Fibroblast of the aortic adventitia (primary cell): ENCODE measurements at regions not wholly inside any gene's neighbourhood (a gene's known extent, or its start where the extent isn't known, plus 50 kb on each side); places are given as distances from the start of the nearest gene placed in this dataset.

Source experiments
- DNase-seq: peaks from one replicate; pipeline ENCODE4 v3.0.0-alpha.2; 2010; ENCODE audit warnings: low read depth
- H3K4me3 ChIP-seq: 2 replicates; pipeline ENCODE4 v1.5.1; 2011; ENCODE audit warnings: low read depth, mild to moderate bottlenecking, control low read depth, low read length, moderate library complexity
- TF ChIP-seq, protein P1 (sequence below): IDR thresholded peaks from 2 replicates; pipeline ENCODE4 v1.5.1; 2011; ENCODE audit warnings: mild to moderate bottlenecking, low read length, control low read depth, inconsistent platforms; ENCODE audit not compliant: insufficient read depth

DNA sequence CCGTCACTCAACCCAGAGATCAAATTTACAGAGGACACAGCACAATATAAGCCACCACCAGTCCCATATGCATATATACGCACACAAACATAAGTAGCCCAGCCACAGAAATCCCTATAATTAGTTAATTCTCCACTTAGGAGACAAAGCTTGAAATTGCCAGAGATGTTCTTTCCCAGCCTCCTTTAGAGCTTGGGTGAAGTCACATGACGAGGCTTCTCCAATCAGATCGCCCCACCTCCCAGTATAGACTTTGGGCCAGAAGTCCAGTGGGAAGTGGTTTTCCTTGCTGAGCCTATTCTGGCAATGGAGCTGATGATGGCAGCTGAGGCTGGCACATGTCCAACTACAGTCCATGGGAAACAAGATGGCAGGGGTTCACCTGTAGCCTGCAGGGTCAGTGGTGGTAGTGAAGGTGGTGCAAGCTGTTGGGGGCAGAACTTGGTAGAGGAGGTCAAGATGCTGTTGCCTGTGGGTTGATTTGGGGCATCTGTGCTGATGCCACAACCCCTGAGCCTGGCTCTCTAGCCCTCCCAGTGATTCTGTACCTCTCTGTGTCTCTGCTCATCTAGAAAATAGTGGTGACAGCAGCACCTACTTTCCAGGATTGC is 535.9 kb downstream of the MATN1 start:
- H3K4me3 ChIP-seq, result no peak overlapping the region
- DNase-seq, result no peak
- TF ChIP-seq, protein P1, sequence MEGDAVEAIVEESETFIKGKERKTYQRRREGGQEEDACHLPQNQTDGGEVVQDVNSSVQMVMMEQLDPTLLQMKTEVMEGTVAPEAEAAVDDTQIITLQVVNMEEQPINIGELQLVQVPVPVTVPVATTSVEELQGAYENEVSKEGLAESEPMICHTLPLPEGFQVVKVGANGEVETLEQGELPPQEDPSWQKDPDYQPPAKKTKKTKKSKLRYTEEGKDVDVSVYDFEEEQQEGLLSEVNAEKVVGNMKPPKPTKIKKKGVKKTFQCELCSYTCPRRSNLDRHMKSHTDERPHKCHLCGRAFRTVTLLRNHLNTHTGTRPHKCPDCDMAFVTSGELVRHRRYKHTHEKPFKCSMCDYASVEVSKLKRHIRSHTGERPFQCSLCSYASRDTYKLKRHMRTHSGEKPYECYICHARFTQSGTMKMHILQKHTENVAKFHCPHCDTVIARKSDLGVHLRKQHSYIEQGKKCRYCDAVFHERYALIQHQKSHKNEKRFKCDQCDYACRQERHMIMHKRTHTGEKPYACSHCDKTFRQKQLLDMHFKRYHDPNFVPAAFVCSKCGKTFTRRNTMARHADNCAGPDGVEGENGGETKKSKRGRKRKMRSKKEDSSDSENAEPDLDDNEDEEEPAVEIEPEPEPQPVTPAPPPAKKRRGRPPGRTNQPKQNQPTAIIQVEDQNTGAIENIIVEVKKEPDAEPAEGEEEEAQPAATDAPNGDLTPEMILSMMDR, result no peak

DNA sequence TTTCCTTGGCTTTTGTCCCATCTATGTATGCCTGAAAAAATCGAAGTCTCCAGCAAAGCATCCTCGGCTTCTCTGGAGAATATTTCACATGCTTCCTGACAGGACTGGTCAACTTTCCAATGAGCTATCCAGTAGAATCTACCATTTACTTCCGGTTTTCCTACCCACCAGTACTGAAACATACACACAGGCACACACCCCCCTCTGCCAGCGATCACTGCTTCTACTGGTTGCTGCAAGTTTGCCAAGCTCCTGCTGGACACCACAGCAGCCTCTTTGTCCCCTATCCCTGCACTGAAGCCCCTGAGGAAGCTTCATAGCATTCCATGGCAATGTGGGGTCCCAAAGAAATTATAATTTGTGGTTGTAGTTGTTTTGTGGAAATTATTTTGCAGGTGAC is 536.8 kb downstream of the MATN1 start:
- TF ChIP-seq, protein P1, result no peak
- H3K4me3 ChIP-seq, result no peak overlapping the region
- no peak for DNase-seq

DNA sequence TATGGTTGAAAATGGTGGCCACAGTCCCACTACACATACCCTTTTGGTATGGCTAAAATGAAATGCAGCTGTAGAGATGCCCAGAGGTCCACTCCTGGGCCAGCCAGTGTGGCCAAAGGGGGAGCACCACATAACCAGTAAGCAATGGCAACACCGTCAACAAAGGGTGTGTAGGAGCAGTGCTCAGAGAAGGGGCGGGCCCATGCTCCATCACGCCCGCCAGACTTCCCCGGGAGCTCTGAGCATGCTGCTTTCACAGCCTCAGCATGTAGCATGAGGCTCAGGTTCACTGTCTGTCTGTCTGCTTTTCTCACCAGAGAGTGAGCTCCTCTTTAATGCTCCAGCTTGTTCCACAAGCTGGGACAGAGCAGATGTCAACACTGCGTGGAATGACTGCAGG is 537.6 kb downstream of the MATN1 start:
- TF ChIP-seq, protein P1, result no peak
- no peak for DNase-seq
- no peak overlapping the region for H3K4me3 ChIP-seq

DNA sequence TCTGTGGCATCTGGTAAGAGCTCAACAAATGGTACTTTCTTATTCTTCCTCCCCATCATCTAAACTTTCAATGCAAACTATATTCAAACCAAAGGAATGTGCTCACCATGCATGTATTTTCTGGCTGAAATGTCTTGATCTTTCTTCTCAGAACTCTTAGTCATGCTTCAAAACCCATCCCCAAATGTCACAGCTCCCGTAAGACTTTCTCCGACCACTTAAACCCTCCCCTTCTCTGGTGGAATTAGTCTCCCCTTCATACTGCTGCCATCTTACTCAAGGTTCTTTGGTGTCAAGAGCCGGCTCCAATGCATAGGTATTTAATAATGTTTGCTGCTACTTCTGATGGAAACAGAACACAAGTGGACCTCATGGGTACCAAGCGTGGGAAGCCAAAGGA is 538.1 kb downstream of the MATN1 start:
- TF ChIP-seq, protein P1, result no peak
- H3K4me3 ChIP-seq, result no peak overlapping the region
- DNase-seq, result no peak

DNA sequence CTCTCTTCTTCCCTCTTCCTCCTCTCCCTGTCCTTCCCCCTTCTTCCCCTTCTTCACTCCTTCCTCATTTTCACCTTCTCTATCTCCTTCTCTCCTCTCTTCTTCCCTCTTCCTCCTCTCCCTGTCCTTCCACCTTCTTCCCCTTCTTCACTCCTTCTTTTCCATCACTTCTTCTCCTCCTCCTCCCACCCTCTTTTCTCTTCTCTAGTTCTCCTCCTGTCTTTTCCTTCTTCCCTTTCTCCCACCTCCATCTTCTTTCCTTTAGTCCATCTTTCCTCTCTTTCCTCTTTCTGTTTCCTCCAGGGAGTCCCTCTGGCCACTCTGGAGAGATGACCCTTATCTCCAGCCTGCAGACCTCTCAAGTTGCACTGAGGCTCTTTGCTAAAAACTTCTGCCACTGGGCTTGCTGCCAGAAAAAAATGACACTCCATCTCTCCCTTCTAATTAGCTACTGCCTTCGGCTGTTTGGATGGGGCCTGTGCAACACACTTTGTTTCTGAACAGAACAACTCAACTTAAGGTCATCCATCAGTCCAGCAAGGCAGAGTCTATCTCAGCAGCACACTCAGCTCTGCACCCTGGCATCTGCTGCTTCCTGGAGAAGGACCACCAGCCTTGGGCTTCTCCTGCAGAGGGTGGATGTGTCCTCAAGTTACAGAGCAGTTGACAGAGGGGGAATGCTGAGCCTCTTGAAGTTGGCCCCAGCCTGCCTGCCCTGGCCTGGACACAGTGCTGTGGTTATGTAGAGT is 538.8 kb downstream of the MATN1 start:
- DNase-seq, result no peak
- TF ChIP-seq, protein P1, result no peak

DNA sequence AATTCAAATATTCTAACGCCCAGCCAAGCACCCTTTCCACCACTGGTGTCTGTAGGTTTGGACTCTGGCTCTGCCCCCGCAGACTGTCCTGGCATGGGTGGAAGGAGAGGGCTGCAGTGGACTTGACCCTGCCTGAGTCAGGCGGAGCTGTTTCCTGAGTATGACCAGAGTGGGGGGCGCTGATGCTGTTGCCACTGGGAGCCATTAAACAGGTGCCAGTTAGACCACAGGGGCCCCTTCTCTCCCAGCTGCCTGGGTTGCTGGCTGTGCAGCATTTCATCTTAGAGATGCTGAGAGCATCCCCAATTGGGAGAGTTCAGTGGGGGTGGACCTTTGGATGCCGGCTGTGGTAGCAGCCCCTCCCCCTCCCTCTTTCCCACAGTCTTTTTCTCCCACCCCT is 539.5 kb downstream of the MATN1 start:
- no peak overlapping the region for H3K4me3 ChIP-seq

More for the DNA sequence above, 538.8 kb downstream of the MATN1 start:
- no peak overlapping the region for H3K4me3 ChIP-seq

More for the DNA sequence above, 539.5 kb downstream of the MATN1 start:
- DNase-seq, result no peak
- TF ChIP-seq, protein P1, result no peak
